Chondrocyte (in vitro differentiated cells): ENCODE measurements at regions not wholly inside any gene's neighbourhood (a gene's known extent, or its start where the extent isn't known, plus 50 kb on each side); places are given as distances from the start of the nearest gene placed in this dataset.

Source experiments
- DNase-seq: peaks from one replicate; pipeline ENCODE4 v3.0.0; 2021; ENCODE audit warnings: mixed read lengths, low spot score
- H3K27ac Mint-ChIP-seq: one replicate; pipeline ENCODE4 v1.8.0; 2021; ENCODE audit warnings: mild to moderate bottlenecking, moderate library complexity, mixed read lengths; ENCODE audit not compliant: unreplicated experiment
- H3K27me3 Mint-ChIP-seq: 2 replicates; pipeline ENCODE4 v1.8.0; 2021; ENCODE audit warnings: low read depth, mixed read lengths
- H3K36me3 Mint-ChIP-seq: 2 replicates; pipeline ENCODE4 v1.8.0; 2021; ENCODE audit warnings: low read depth, mixed read lengths
- H3K4me1 Mint-ChIP-seq: 2 replicates; pipeline ENCODE4 v1.8.0; 2021; ENCODE audit warnings: low read depth, mild to moderate bottlenecking, mixed read lengths
- H3K4me3 Mint-ChIP-seq: one replicate; pipeline ENCODE4 v1.8.0; 2021; ENCODE audit warnings: mild to moderate bottlenecking, moderate library complexity, mixed read lengths; ENCODE audit not compliant: unreplicated experiment
- H3K9me3 Mint-ChIP-seq: 2 replicates; pipeline ENCODE4 v1.8.0; 2021; ENCODE audit warnings: low read depth, mixed read lengths
- CTCF ChIP-seq: fragments of 200-600 bp; sonication (generic); IDR thresholded peaks from 2 replicates; pipeline ENCODE4 v1.5.0; 2021; ENCODE audit warnings: antibody characterized with exemption, mild to moderate bottlenecking, moderate library complexity

GRCh38 chr16:86122681-86123342 lies 223.8 kb downstream of the IRF8 start:
- H3K36me3 Mint-ChIP-seq, result no peaks in the 10 kb centered on the region
- H3K4me3 Mint-ChIP-seq, result no peak overlapping the region
- no peak for DNase-seq
- H3K4me1 Mint-ChIP-seq, result no peaks in the 10 kb centered on the region
- TF ChIP-seq CTCF, result no peak
- H3K27me3 Mint-ChIP-seq, result peaks cover 56% of the 10 kb centered on the region
- no peak overlapping the region for H3K27ac Mint-ChIP-seq
- H3K9me3 Mint-ChIP-seq, result no peaks in the 10 kb centered on the region

GRCh38 chr16:86124321-86124720 lies 225.4 kb downstream of the IRF8 start:
- TF ChIP-seq CTCF, result no peak
- no peaks in the 10 kb centered on the region for H3K4me1 Mint-ChIP-seq
- no peaks in the 10 kb centered on the region for H3K36me3 Mint-ChIP-seq
- H3K4me3 Mint-ChIP-seq, result no peak overlapping the region
- H3K9me3 Mint-ChIP-seq, result no peaks in the 10 kb centered on the region
- H3K27me3 Mint-ChIP-seq, result peaks cover 46% of the 10 kb centered on the region
- no peak for DNase-seq
- no peak overlapping the region for H3K27ac Mint-ChIP-seq

GRCh38 chr16:86126891-86127290 lies 227.9 kb downstream of the IRF8 start:
- DNase-seq, result no peak
- TF ChIP-seq CTCF, result no peak
- Mint-ChIP-seq H3K27ac (no peak overlapping the region), H3K27me3 (peaks cover 41% of the 10 kb centered on the region), H3K9me3 (no peaks in the 10 kb centered on the region), H3K4me1 (no peaks in the 10 kb centered on the region), H3K4me3 (no peak overlapping the region), H3K36me3 (no peaks in the 10 kb centered on the region)

GRCh38 chr16:86127366-86127765 lies 228.4 kb downstream of the IRF8 start:
- no peak for TF ChIP-seq CTCF
- no peak overlapping the region for H3K27ac Mint-ChIP-seq
- H3K4me3 Mint-ChIP-seq, result no peak overlapping the region
- H3K36me3 Mint-ChIP-seq, result no peaks in the 10 kb centered on the region
- no peaks in the 10 kb centered on the region for H3K9me3 Mint-ChIP-seq
- no peak for DNase-seq
- H3K27me3 Mint-ChIP-seq, result peaks cover 37% of the 10 kb centered on the region
- no peaks in the 10 kb centered on the region for H3K4me1 Mint-ChIP-seq

- Mint-ChIP-seq H3K4me1 (no peaks in the 10 kb centered on the region), H3K36me3 (no peaks in the 10 kb centered on the region), H3K27ac (no peak overlapping the region)
Observed at GRCh38 chr16:86128246-86128645, 229.3 kb downstream of the IRF8 start.

More at GRCh38 chr16:86128246-86128645, 229.3 kb downstream of the IRF8 start:
- Mint-ChIP-seq H3K27me3 (peaks cover 40% of the 10 kb centered on the region), H3K9me3 (no peaks in the 10 kb centered on the region), H3K4me3 (no peak overlapping the region)
- TF ChIP-seq CTCF, result no peak
- DNase-seq, result no peak
